Adrenal gland (tissue), 5 donors: ENCODE measurements at regions not wholly inside any gene's neighbourhood (a gene's known extent, or its start where the extent isn't known, plus 50 kb on each side); places are given as distances from the start of the nearest gene placed in this dataset.

Source experiments
- POLR2A ChIP-seq, 2 donors: fragments of 450-650 bp; IDR thresholded peaks; one replicate each; pipeline ENCODE4 v1.6.1; 2017; ENCODE audit warnings: antibody characterized with exemption in 2 of 2, mild to moderate bottlenecking in 2 of 2, moderate library complexity in 1 of 2
- TF ChIP-seq, protein P1 (sequence below), 6 experiments: fragments of 450-650 bp in 4 of 6; fragments of 200-600 bp in 2 of 6; sonication (generic) in 1 of 6; IDR thresholded peaks; 1 replicate in 5 of 6; 2 replicates in 1 of 6; pipeline versions ENCODE4 v1.5.1 to v1.8.0; 2016 to 2021; ENCODE audit warnings: antibody characterized with exemption in 6 of 6, mild to moderate bottlenecking in 2 of 6, moderate library complexity in 1 of 6
- donor health status: DM: no; HTN: no; CAD: no.

DNA sequence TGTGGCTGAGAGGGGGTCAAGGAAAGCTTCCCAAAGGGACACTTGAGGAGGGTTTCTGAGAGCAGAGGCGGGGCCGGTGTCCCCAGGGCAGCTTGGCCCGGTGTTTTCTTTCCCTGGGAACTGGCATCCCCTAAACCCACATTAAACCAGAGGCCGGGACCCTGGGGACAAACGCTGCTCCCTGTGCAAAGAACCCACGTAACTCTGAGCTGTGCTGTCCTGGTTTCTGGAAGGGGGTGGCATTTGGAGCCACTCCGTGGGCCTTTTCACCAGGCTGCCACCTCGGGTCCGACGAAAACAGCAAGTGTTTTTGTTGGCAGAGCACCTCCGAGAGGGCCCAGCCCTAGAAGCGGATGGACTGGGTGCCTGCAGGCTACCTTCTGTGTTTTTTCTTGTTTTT, 100.2 kb upstream of the ANO1 start:
- TF ChIP-seq, protein P1, sequence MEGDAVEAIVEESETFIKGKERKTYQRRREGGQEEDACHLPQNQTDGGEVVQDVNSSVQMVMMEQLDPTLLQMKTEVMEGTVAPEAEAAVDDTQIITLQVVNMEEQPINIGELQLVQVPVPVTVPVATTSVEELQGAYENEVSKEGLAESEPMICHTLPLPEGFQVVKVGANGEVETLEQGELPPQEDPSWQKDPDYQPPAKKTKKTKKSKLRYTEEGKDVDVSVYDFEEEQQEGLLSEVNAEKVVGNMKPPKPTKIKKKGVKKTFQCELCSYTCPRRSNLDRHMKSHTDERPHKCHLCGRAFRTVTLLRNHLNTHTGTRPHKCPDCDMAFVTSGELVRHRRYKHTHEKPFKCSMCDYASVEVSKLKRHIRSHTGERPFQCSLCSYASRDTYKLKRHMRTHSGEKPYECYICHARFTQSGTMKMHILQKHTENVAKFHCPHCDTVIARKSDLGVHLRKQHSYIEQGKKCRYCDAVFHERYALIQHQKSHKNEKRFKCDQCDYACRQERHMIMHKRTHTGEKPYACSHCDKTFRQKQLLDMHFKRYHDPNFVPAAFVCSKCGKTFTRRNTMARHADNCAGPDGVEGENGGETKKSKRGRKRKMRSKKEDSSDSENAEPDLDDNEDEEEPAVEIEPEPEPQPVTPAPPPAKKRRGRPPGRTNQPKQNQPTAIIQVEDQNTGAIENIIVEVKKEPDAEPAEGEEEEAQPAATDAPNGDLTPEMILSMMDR (IDR thresholded peaks at IDR 0.05): no peak
- no peak for TF ChIP-seq POLR2A (IDR thresholded peaks at IDR 0.05)
